HCEC 1CT (cell line): ENCODE measurements at regions not wholly inside any gene's neighbourhood (a gene's known extent, or its start where the extent isn't known, plus 50 kb on each side); places are given as distances from the start of the nearest gene placed in this dataset.
A peak's percentile ranks its signal among the peaks of the same experiment; 100 is the strongest.

ENCODE experiments used
- DNase-seq: peaks from one replicate; pipeline ENCODE4 v3.0.0-alpha.2; 2017

DNA sequence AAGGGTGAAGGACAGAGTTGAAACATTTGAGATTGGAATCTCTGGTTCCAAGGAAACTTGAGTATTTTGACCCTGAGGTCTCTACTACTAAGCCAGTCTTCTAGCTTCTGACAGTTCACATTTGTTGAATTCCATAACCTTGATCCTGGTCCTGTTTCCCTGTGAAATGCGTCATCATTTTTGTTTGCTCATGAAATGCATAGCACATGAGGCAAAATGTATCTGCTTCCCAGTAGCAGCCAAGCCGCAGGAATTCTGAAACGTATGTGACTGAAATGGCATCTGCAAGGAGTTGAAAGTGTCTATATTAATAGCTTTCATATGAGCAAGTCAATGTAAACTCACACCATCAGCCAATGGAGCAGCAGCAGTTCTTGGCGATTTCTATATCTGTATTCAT lies 307.9 kb downstream of the CSNK1G3 start:
- DNase-seq: peak; percentile 91

DNA sequence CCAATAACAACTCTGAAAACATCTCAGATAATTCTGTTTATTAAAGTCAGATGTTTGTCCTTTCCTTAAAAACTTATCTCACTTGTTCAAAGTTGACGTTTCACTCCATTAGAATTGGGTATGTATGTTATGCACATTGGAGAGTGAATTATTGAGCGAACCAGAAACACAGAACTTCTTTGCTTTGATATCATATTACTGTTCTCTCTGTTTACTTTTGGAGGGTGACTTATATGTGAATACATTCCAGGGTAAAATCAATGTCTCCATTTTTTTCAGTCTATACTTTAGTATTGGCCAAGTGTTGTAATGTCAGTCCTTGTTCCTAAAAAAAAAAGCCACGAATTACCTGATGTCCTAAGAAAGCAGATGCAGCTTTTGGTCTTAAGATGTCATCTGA lies 307.4 kb downstream of the CSNK1G3 start:
- DNase-seq: peak; percentile 7

- DNase-seq: no peak
Observed at GRCh38 chr5:123817267-123817666, 305.3 kb downstream of the CSNK1G3 start.

DNA sequence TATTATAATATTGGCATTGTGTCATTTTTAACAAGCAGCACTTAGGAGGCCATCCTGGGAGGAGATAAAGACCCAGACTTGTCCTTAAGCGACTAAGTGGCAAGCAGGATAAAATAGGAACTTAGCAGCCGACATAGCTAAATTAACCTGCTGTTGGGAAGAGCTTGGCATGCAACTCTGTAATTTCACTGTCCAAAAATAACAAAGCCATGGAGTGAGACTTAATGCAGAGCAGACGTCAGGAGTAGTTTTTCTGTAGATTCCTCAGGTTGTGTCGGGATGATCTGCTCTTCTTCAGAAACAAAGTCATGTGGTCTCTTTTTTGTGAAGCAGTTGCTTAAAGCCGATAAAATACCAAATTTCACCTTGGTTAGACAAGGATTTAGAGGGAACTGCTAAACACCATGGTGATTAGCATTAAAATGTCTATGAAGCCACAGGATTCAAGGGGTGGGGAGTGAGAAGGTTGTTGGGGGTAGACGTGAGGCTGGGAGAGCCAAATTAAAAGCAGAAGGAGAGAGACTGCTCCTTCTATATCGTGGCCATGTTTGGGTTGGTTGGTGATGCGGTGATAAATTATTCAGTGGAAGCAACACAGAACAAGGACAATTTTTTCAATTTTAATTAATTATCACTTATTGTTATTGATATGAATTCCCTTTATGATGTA lies 303.0 kb downstream of the CSNK1G3 start:
- DNase-seq: no peak

- peak; percentile 24 for DNase-seq
Observed at GRCh38 chr5:123813937-123814624, 302.1 kb downstream of the CSNK1G3 start.

DNA sequence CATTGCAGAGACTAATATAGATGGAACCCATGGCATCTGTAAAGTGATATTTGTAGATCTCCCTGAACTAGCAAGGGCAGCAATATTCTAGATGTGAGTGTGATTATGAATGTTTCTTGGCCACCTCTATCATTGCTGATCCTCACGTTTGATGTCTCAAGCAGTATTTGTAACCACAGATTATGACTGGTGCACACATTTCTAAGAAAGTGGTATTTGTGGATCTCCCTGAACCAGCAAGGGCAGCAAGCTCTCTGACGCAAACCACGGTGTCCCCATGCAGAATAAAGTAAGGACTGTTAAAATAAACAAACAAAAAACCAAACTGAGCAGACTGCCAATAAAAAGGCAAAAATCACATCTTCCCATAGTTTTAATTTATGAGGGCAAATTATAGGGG lies 301.3 kb downstream of the CSNK1G3 start:
- no peak for DNase-seq

- DNase-seq: no peak
Observed at GRCh38 chr5:123811831-123812230, 299.9 kb downstream of the CSNK1G3 start.

DNA sequence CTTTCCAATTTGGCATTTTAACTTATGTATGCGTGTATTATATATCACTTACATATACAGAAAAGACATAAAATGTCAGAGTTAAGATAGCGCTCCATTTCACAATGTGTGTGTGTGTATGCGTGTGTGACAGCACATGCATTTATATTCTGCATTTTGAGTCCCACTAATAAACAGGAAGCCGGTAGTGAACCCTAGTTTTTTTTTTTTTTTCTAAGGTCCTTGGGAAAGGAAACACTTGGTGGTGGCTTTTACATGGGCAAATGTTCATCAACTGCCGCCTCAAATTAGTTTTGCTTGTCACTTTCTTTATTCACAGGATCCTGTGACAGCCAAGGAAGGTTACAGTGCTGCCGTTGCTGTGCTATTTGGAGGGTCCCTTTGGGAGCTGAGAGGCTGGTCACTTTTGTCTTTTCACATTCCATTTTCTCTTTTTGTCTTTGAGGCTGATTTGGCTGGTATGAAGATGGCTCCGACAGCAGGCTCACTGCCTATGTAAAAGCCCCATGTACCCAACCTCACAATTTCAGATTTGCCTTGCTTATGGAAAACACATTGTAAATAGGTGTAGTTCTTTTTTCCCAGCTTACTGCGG lies 298.9 kb downstream of the CSNK1G3 start:
- DNase-seq: no peak

DNA sequence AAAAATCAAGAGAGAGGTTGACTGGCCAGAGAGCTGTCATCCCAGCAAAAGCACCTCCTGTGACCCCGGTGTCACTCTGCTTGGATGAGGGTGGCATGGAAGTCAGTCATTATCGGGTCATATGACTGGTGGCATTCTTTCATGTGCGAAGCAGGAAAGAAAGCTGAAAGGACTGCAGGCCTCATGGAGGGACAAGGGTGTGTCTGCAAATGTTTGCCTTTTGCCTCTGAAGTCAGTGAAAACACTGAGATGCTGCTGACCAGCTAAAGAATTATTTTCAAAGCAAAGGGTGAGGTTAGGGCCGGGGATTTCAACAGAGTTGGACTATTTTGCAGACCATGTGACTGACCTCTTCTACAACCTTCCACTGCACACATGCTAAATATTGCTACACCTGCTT lies 298.3 kb downstream of the CSNK1G3 start:
- DNase-seq: no peak

DNA sequence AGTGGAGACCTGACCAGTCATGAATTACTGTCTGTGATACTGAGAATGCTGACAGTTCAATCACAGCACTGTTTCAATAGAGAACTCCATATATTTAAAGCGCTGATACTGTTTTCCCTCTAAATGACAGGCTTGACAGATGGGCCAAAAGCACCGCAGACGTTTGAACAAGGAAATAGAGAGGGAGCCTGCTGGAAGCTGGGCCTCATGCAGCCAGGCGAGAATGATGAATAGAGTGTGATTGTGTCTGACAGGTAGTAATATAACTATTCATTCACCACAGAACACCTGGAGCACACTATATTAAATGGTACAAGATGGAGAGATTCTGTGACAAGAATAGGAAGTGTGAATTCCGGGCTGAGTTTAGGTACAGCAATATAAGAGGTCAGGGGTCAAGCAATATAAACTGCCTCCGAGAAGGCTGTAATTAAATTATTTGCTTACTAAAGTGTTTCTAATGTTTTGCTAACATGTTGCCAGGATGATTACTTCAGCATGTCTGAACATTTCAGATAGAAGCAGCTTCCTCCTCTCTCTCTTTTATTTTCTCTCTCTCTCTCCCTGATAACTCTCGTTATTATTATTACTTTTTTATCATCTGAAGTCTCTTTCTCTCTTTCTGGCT lies 297.7 kb downstream of the CSNK1G3 start:
- no peak for DNase-seq

DNA sequence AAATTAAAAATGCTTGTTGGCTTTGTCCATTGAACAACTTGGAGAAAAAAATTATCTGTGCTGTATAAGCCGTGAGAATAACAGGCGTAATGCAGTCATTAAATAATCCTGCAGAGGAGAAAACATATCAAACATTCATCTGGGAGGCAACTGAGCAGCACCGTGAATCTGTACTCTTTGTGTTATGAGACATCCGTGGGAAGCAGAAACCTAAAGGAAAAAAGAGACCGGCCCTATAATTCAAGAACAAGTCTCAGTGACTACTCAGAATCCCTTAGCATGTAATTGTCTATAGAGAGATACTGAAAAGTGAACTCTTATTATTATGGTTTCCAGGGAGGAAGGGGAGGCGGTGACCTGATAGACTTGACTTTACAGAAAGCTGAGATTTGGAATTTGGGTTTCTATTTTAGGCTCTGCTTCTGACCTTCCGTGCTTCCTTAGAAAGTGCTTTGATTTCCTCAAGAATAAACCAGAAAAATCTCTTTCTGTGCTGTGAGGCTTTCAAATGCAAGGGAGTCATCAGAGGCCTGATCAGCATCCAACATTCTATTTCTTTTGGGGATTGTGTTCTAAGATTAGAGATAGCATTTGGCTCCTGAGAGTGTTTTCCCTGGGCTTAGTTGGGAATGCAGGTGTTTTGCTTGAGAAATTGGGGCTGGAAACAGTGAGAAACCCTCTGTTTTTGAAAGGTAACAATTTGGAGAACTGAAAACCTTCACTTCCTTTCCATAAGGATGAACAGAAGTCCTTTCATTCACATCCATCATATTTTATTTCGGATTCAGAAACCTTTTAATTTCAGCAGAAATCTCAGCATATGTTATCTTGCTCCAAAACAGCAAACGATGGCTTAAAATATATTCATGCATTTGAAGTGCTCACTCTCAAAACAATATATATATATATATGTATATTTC lies 296.7 kb downstream of the CSNK1G3 start:
- DNase-seq: no peak

DNA sequence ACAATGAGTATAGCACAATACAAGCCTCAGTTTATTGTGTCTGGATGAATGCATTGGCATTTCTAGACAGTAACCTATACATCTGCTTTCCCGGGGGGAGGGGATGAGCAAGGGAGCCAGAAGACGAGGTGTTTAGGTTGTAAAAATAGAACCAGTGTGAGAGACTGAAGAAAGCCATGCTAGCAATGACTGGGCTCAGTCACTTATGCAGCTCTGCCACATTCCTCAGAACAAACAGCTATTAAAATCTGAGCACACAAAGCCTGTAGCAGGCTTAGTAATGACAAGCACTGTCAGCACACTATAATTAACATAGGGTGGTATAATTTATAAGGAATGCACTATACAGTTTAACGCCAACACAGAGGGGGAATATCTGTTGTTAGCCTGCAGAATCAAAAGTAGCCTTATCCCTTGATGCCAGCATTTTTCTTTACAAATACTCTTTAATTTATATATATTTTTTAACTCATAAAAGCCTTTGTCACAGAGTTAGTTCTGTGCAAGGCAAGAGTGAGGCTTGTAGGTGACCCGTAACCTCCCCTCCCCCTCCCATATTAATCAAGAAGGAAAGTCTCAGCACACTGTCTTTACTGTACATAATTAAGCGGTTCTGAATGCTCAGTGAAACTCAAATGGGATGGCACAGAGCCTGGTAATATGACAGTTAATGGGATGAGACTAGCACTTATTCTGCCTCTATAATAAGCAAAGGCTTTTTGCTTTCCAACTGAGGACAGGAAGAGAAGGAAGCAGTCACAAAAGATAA lies 295.4 kb downstream of the CSNK1G3 start:
- DNase-seq: no peak

- no peak for DNase-seq
Observed at GRCh38 chr5:123806644-123807043, 294.7 kb downstream of the CSNK1G3 start.

GRCh38 chr5:123805300-123805699 lies 293.3 kb downstream of the CSNK1G3 start:
- no peak for DNase-seq

- DNase-seq: no peak
Observed at GRCh38 chr5:123803359-123803758, 291.4 kb downstream of the CSNK1G3 start.

DNA sequence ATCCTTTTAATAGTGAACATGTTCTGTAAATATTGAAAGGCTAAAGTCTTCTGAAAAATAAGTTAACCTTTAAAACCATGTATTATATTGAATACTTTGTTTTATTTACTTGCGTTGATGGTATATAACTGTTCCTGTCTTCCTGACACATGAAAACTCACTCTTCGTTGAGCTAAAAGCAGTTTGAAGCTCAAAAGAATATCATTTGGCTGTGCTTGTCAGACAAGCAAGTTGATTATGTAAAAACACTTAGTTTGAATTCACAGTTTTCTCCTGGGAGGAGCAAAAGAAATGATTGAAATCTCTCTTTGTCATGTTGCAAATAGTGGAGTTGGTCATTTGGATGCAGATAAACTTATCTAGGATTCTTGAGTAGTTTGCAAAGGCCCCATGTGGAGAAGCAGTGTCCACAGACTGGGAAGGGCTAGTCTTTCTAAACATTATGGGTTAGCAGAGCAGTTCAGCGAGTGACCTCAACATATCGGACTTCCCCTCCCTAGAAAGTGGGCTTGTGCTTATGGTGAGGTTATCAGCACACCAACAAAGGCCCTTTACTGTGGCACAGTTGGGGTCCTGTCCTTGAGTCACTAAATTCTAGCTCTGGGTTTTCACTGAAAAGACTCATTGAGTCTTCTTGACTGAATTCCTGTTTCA lies 290.4 kb downstream of the CSNK1G3 start:
- no peak for DNase-seq

DNA sequence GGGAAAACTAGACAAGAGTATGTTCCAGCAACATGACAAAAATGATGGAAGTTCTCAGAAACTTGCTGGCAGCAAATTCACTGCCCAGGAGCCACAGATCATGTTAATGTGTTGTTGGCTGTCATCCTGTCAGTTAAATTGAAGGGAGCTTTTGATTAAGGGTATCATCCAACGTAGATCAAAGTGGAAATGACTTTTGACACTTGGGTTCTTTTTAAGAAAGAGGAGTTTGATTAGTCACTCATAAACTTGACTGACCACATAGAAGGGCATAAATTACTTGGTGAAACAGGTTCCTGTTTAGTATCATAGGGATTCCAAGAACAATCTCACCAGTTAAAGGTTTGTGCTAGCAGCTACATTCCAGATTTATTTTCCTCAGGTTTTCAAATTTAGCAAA lies 288.7 kb downstream of the CSNK1G3 start:
- DNase-seq: no peak

DNA sequence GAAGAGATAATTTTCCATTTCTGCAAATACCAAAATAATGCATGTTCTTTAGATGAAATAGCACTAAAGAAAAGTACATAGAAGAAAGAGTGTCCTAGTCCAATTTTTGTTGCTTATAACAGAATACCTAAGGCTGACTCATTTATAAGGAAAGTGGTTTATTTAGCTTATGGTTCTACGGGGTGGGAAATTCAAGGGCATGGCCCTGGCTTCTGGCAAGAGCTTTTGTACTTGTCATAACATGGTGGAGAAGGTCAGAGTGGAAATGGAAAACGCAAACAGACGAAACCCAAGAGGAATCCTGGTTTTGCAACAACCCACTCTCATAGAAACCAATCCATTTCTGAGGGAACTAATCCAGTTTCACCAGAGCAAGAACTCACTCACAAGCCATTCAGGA lies 283.7 kb downstream of the CSNK1G3 start:
- DNase-seq: peak; percentile 17

- DNase-seq: no peak
Observed at GRCh38 chr5:123790226-123790625, 278.2 kb downstream of the CSNK1G3 start.

DNA sequence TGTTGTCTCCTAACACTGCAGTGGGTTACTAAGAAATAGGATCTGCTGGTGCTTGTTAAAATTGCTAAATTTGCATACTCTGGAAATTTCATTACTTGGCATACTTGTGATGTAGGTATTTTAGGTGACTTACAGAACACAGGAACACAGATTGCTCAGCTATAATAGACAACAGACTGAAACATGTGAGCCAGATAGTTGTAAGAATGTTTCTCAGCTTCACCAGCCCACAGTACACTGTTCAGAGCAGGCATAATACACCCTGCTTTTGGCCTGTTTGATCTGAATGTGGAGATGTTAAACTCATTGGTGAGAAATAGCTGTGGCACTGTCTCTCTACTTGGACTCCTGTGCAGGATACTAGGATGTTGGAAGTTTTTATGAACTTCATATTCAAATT lies 275.7 kb downstream of the CSNK1G3 start:
- no peak for DNase-seq

GRCh38 chr5:123787136-123787535 lies 275.2 kb downstream of the CSNK1G3 start:
- no peak for DNase-seq

GRCh38 chr5:123786411-123786810 lies 274.4 kb downstream of the CSNK1G3 start:
- no peak for DNase-seq
